ENCODE measurements at regions not wholly inside any gene's neighbourhood (a gene's known extent, or its start where the extent isn't known, plus 50 kb on each side); places are given as distances from the start of the nearest gene placed in this dataset.

- Mint-ChIP-seq H3K27me3 (peaks cover 9 to 13% of the 10 kb centered on the region in 2 donors), H3K9me3 (no peaks in the 10 kb centered on the region), H3K36me3 (no peaks in the 10 kb centered on the region), H3K4me3 (no peak overlapping the region), H3K4me1 (no peaks in the 10 kb centered on the region), H3K27ac (no peak overlapping the region)
- DNase-seq = no peak
- ChIA-PET POLR2A (ENCODE audit: partially characterized antibody) (no interaction called here), CTCF (ENCODE audit: partially characterized antibody) (no interaction called here)
- H3K9me3 ChIP-seq (ENCODE audit: control insufficient read depth in 1 of 2, low read length in 2 of 2) = no peaks in the 10 kb centered on the region
- intact Hi-C loops (cut with micrococcal nuclease) = no loop called here
- no peaks in the 10 kb centered on the region for H3K27me3 ChIP-seq (ENCODE audit: insufficient read depth, low read length)
- no peaks in the 10 kb centered on the region for H3K36me3 ChIP-seq (ENCODE audit: insufficient read depth, low read length)
- H3K27ac ChIP-seq (ENCODE audit: low read depth, low read length) = no peak overlapping the region
- no peak overlapping the region for H3K4me3 ChIP-seq (ENCODE audit: low read length in 2 of 2)
- H3K4me1 ChIP-seq (ENCODE audit: insufficient read depth, low read length) = no peaks in the 10 kb centered on the region
Measured at GRCh38 chr11:119934267-119934666, 203.6 kb downstream of the TRIM29 start.

- Mint-ChIP-seq H3K9me3 (no peaks in the 10 kb centered on the region), H3K27ac (no peak overlapping the region), H3K4me1 (no peaks in the 10 kb centered on the region), H3K4me3 (no peak overlapping the region), H3K27me3 (peaks cover 9 to 12% of the 10 kb centered on the region in 2 donors), H3K36me3 (no peaks in the 10 kb centered on the region)
- Histone ChIP-seq H3K4me1 (ENCODE audit: insufficient read depth, low read length) (no peaks in the 10 kb centered on the region), H3K4me3 (ENCODE audit: low read length in 2 of 2) (no peak overlapping the region), H3K27ac (ENCODE audit: low read depth, low read length) (no peak overlapping the region), H3K27me3 (ENCODE audit: insufficient read depth, low read length) (no peaks in the 10 kb centered on the region), H3K9me3 (ENCODE audit: control insufficient read depth in 1 of 2, low read length in 2 of 2) (no peaks in the 10 kb centered on the region), H3K36me3 (ENCODE audit: insufficient read depth, low read length) (no peaks in the 10 kb centered on the region)
- ChIA-PET POLR2A (ENCODE audit: partially characterized antibody) (no interaction called here), CTCF (ENCODE audit: partially characterized antibody) (no interaction called here)
- intact Hi-C loops (cut with micrococcal nuclease) = no loop called here
- no peak for DNase-seq
Measured at GRCh38 chr11:119933584-119933983, 204.3 kb downstream of the TRIM29 start.

GRCh38 chr11:119932828-119933562, 204.0 kb upstream of the NECTIN1 start:
- no peak overlapping the region for H3K27ac Mint-ChIP-seq

GRCh38 chr11:119928047-119928446, 199.0 kb upstream of the NECTIN1 start:
- no peaks in the 10 kb centered on the region for H3K9me3 ChIP-seq (ENCODE audit: control insufficient read depth in 1 of 2, low read length in 2 of 2)
- no peaks in the 10 kb centered on the region for H3K27me3 ChIP-seq (ENCODE audit: insufficient read depth, low read length)
- H3K4me3 ChIP-seq (ENCODE audit: low read length in 2 of 2) = no peak overlapping the region
- Mint-ChIP-seq H3K4me3 (no peak overlapping the region), H3K9me3 (peaks cover 0 to 3% (median 0%) of the 10 kb centered on the region in 8 donors), H3K27ac (no peak overlapping the region), H3K27me3 (peaks cover 9 to 26% of the 10 kb centered on the region in 2 donors), H3K4me1 (no peaks in the 10 kb centered on the region), H3K36me3 (no peaks in the 10 kb centered on the region)
- POLR2A ChIA-PET (ENCODE audit: partially characterized antibody) = no interaction called here
- H3K27ac ChIP-seq (ENCODE audit: low read depth, low read length) = no peak overlapping the region
- CTCF ChIA-PET (ENCODE audit: partially characterized antibody) = no interaction called here
- intact Hi-C loops (cut with micrococcal nuclease) = no loop called here
- H3K36me3 ChIP-seq (ENCODE audit: insufficient read depth, low read length) = no peaks in the 10 kb centered on the region
- H3K4me1 ChIP-seq (ENCODE audit: insufficient read depth, low read length) = no peaks in the 10 kb centered on the region
- no peak for DNase-seq

More at GRCh38 chr11:119932828-119933562, 204.0 kb upstream of the NECTIN1 start:
- no peaks in the 10 kb centered on the region for H3K36me3 ChIP-seq (ENCODE audit: insufficient read depth, low read length)
- Mint-ChIP-seq H3K27me3 (peaks cover 7 to 18% of the 10 kb centered on the region in 2 donors), H3K9me3 (peaks cover 0 to 2% (median 0%) of the 10 kb centered on the region in 8 donors), H3K4me3 (no peak overlapping the region), H3K4me1 (no peaks in the 10 kb centered on the region), H3K36me3 (no peaks in the 10 kb centered on the region)
- CTCF ChIA-PET (ENCODE audit: partially characterized antibody) = no interaction called here
- no peak overlapping the region for H3K27ac ChIP-seq (ENCODE audit: low read depth, low read length)
- no peaks in the 10 kb centered on the region for H3K4me1 ChIP-seq (ENCODE audit: insufficient read depth, low read length)
- no peak for DNase-seq
- H3K4me3 ChIP-seq (ENCODE audit: low read length in 2 of 2) = no peak overlapping the region
- intact Hi-C loops (cut with micrococcal nuclease) = no loop called here
- H3K9me3 ChIP-seq (ENCODE audit: control insufficient read depth in 1 of 2, low read length in 2 of 2) = no peaks in the 10 kb centered on the region
- H3K27me3 ChIP-seq (ENCODE audit: insufficient read depth, low read length) = no peaks in the 10 kb centered on the region
- POLR2A ChIA-PET (ENCODE audit: partially characterized antibody) = no interaction called here

- H3K27me3 Mint-ChIP-seq = peaks cover 11 to 27% of the 10 kb centered on the region in 2 donors
- Histone ChIP-seq H3K9me3 (ENCODE audit: control insufficient read depth in 1 of 2, low read length in 2 of 2) (no peaks in the 10 kb centered on the region), H3K27me3 (ENCODE audit: insufficient read depth, low read length) (no peaks in the 10 kb centered on the region), H3K4me3 (ENCODE audit: low read length in 2 of 2) (no peak overlapping the region), H3K36me3 (ENCODE audit: insufficient read depth, low read length) (no peaks in the 10 kb centered on the region), H3K4me1 (ENCODE audit: insufficient read depth, low read length) (no peaks in the 10 kb centered on the region), H3K27ac (ENCODE audit: low read depth, low read length) (no peak overlapping the region)
- no peaks in the 10 kb centered on the region for H3K36me3 Mint-ChIP-seq
- no peak overlapping the region for H3K4me3 Mint-ChIP-seq
- peaks cover 0 to 3% (median 0%) of the 10 kb centered on the region in 8 donors for H3K9me3 Mint-ChIP-seq
- intact Hi-C loops (cut with micrococcal nuclease) = no loop called here
- no peak overlapping the region for H3K27ac Mint-ChIP-seq
- H3K4me1 Mint-ChIP-seq = no peaks in the 10 kb centered on the region
- POLR2A ChIA-PET (ENCODE audit: partially characterized antibody) = no interaction called here
- CTCF ChIA-PET (ENCODE audit: partially characterized antibody) = no interaction called here
- DNase-seq = no peak
Measured at GRCh38 chr11:119924017-119924416, 195.0 kb upstream of the NECTIN1 start.

DNA sequence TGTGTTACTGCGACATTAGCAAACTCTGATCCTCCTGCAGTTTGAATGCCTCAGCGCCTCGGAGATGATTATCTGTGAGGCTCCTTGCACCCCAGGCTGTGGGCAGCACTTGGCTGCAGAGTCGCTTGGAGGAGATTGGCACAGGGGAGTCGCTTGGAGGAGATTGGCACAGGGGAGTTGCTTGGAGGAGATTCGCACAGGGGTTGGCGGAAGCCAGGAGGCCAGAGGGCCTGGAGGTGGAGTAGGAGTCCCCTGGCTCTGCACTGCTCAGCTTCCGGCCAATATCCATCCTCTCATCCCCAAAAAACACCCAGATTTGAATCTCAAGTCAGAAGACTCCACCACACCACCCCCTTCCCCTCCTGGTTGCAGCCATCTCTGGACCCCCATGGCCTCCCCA, 192.6 kb upstream of the NECTIN1 start:
- H3K4me3 Mint-ChIP-seq = no peak overlapping the region
- H3K4me1 Mint-ChIP-seq = no peaks in the 10 kb centered on the region
- no peak for DNase-seq
- H3K27ac Mint-ChIP-seq = no peak overlapping the region
- intact Hi-C loops (cut with micrococcal nuclease) = no loop called here
- Histone ChIP-seq H3K27me3 (ENCODE audit: insufficient read depth, low read length) (no peaks in the 10 kb centered on the region), H3K4me1 (ENCODE audit: insufficient read depth, low read length) (no peaks in the 10 kb centered on the region), H3K9me3 (ENCODE audit: control insufficient read depth in 1 of 2, low read length in 2 of 2) (no peaks in the 10 kb centered on the region), H3K27ac (ENCODE audit: low read depth, low read length) (no peak overlapping the region), H3K36me3 (ENCODE audit: insufficient read depth, low read length) (no peaks in the 10 kb centered on the region), H3K4me3 (ENCODE audit: low read length in 2 of 2) (no peak overlapping the region)
- H3K27me3 Mint-ChIP-seq = peaks cover 13 to 19% of the 10 kb centered on the region in 2 donors
- ChIA-PET CTCF (ENCODE audit: partially characterized antibody) (no interaction called here), POLR2A (ENCODE audit: partially characterized antibody) (no interaction called here)
- H3K36me3 Mint-ChIP-seq = no peaks in the 10 kb centered on the region
- peaks cover 0 to 4% (median 0%) of the 10 kb centered on the region in 8 donors for H3K9me3 Mint-ChIP-seq

DNA sequence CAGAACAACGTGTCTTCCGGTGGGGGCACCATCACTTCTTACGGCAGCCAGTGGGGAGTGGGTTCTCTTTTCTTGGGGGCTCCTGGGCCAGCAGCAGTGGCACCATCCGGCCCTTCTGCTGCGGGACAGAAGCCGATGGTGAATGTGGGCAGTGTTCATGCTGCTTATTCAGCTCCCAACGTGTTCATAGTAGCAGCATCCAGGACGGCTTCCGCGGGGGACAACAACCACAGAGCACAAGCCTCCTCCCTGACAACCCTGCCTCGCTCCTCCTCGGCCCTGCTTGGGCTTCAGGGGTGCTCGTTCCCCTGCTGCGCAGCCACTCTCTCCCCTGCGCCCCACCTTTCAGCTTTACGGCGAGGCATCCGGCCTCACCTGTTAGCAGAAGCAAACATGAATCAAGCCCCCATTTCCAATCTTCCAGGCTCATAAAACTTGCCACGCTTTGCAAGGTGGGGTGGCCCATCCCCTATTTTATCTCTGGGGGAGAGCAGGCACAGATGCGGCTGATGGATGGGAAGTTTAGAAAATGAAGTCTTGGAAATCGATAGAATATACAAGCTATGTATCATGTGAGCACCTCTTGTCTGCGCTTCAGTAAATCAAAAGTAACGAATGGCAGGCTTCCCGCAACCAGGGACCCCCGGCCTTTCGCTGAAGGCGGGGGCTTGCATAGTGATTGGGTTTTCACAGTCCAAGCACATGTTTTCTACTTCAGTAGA, 191.8 kb upstream of the NECTIN1 start:
- no peak for DNase-seq
- no peak overlapping the region for H3K27ac Mint-ChIP-seq
- ChIA-PET POLR2A (ENCODE audit: partially characterized antibody) (no interaction called here), CTCF (ENCODE audit: partially characterized antibody) (no interaction called here)
- H3K4me3 Mint-ChIP-seq = no peak overlapping the region
- intact Hi-C loops (cut with micrococcal nuclease) = no loop called here
- Histone ChIP-seq H3K36me3 (ENCODE audit: insufficient read depth, low read length) (no peaks in the 10 kb centered on the region), H3K9me3 (ENCODE audit: control insufficient read depth in 1 of 2, low read length in 2 of 2) (no peaks in the 10 kb centered on the region), H3K27ac (ENCODE audit: low read depth, low read length) (no peak overlapping the region), H3K27me3 (ENCODE audit: insufficient read depth, low read length) (no peaks in the 10 kb centered on the region), H3K4me1 (ENCODE audit: insufficient read depth, low read length) (no peaks in the 10 kb centered on the region), H3K4me3 (ENCODE audit: low read length in 2 of 2) (no peak overlapping the region)
- H3K4me1 Mint-ChIP-seq = no peaks in the 10 kb centered on the region
- H3K27me3 Mint-ChIP-seq = peaks cover 13 to 19% of the 10 kb centered on the region in 2 donors
- no peaks in the 10 kb centered on the region for H3K36me3 Mint-ChIP-seq
- H3K9me3 Mint-ChIP-seq = peaks cover 0 to 4% (median 0%) of the 10 kb centered on the region in 8 donors
